Upper lobe of right lung (tissue), 1 donor: ENCODE measurements at regions not wholly inside any gene's neighbourhood (a gene's known extent, or its start where the extent isn't known, plus 50 kb on each side); places are given as distances from the start of the nearest gene placed in this dataset.

Experiments used
- ATAC-seq: fragments of 200-7000 bp; cut with Tn5 transposase; one replicate; pipeline ENCODE4 v1.9.1; 2020; ENCODE audit warnings: mild to moderate bottlenecking, moderate library complexity
- DNase-seq: peaks from one replicate; pipeline ENCODE4 v3.0.0-alpha.2; 2020
- H3K27ac ChIP-seq: fragments of 200-600 bp; one replicate; pipeline ENCODE4 v1.8.0; 2022
- H3K27me3 ChIP-seq: fragments of 200-600 bp; one replicate; pipeline ENCODE4 v1.8.0; 2022; ENCODE audit warnings: mild to moderate bottlenecking
- H3K36me3 ChIP-seq: fragments of 200-600 bp; one replicate; pipeline ENCODE4 v1.8.0; 2022
- H3K4me1 ChIP-seq: fragments of 200-600 bp; one replicate; pipeline ENCODE4 v1.8.0; 2022
- H3K4me3 ChIP-seq: fragments of 200-600 bp; one replicate; pipeline ENCODE4 v1.8.0; 2022; ENCODE audit warnings: mild to moderate bottlenecking
- H3K9me3 ChIP-seq: fragments of 200-600 bp; one replicate; pipeline ENCODE4 v1.8.0; 2022
- intact Hi-C: fragments of 100-400 bp; cut with DNase I; formaldehyde crosslinking; loops from one replicate; pipeline ENCODE4 v1.11.0; 2022
- TF ChIP-seq, protein P1 (sequence below): fragments of 200-600 bp; IDR thresholded peaks from one replicate; pipeline ENCODE4 v1.8.0; 2022; ENCODE audit warnings: antibody characterized with exemption
- donor health status: DM: no; HTN: yes; CAD: no; lungs with severe emphysema.

- Histone ChIP-seq H3K4me1 (no peaks in the 10 kb centered on the region), H3K27me3 (no peaks in the 10 kb centered on the region), H3K27ac (no peak overlapping the region), H3K9me3 (no peaks in the 10 kb centered on the region), H3K4me3 (no peak overlapping the region), H3K36me3 (no peaks in the 10 kb centered on the region)
- intact Hi-C loops, result no loop called here
- DNase-seq, result no peak
- no peak for ATAC-seq
- TF ChIP-seq, protein P1, sequence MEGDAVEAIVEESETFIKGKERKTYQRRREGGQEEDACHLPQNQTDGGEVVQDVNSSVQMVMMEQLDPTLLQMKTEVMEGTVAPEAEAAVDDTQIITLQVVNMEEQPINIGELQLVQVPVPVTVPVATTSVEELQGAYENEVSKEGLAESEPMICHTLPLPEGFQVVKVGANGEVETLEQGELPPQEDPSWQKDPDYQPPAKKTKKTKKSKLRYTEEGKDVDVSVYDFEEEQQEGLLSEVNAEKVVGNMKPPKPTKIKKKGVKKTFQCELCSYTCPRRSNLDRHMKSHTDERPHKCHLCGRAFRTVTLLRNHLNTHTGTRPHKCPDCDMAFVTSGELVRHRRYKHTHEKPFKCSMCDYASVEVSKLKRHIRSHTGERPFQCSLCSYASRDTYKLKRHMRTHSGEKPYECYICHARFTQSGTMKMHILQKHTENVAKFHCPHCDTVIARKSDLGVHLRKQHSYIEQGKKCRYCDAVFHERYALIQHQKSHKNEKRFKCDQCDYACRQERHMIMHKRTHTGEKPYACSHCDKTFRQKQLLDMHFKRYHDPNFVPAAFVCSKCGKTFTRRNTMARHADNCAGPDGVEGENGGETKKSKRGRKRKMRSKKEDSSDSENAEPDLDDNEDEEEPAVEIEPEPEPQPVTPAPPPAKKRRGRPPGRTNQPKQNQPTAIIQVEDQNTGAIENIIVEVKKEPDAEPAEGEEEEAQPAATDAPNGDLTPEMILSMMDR, result no peak
These were observed 134.2 kb downstream of the RPS29 start for GRCh38 chr14:49451938-49452337.

GRCh38 chr14:49449749-49450148 is 136.4 kb downstream of the RPS29 start:
- no peaks in the 10 kb centered on the region for H3K4me1 ChIP-seq
- DNase-seq, result no peak
- no peak overlapping the region for H3K4me3 ChIP-seq
- TF ChIP-seq, protein P1, result no peak
- no peak overlapping the region for H3K27ac ChIP-seq
- ATAC-seq, result no peak
- no peaks in the 10 kb centered on the region for H3K27me3 ChIP-seq
- no peaks in the 10 kb centered on the region for H3K36me3 ChIP-seq
- H3K9me3 ChIP-seq, result no peaks in the 10 kb centered on the region
- intact Hi-C loops, result no loop called here

DNA sequence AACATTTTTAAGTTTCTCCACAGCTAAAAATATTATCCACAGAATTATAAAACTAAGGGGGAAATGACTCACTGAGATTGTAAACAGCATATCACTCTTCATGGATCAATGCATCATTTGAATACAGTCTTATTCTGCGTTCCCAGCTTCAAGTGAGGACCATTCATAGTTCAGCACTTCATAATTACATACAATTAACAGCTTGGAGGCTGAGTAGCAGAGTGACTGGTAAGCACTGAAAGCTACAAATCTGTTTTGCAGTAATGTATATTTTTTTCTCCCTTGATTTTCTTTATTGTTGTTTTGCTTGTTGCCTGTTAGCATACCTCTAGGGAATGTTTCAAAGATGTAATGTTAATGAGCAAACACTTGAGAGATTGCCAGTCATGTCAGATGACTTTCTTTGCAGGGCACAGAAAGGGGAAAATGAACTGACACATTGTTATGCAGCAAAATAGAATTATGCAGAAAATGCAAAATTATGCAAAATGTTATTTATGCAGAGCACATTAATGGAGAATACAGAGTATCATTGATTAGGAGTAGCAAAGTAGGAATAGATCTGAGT is 138.6 kb downstream of the RPS29 start:
- intact Hi-C loops, result no loop called here
- Histone ChIP-seq H3K36me3 (no peaks in the 10 kb centered on the region), H3K9me3 (no peaks in the 10 kb centered on the region), H3K4me3 (no peak overlapping the region), H3K27ac (no peak overlapping the region), H3K4me1 (no peaks in the 10 kb centered on the region), H3K27me3 (no peaks in the 10 kb centered on the region)
- ATAC-seq (no peak), DNase-seq (no peak)
- TF ChIP-seq, protein P1, result no peak

- intact Hi-C loops, result no loop called here
- Histone ChIP-seq H3K4me1 (no peaks in the 10 kb centered on the region), H3K27ac (no peak overlapping the region), H3K9me3 (no peaks in the 10 kb centered on the region), H3K27me3 (no peaks in the 10 kb centered on the region), H3K36me3 (no peaks in the 10 kb centered on the region), H3K4me3 (no peak overlapping the region)
- no peak for ATAC-seq
- TF ChIP-seq, protein P1, result no peak
- no peak for DNase-seq
These were observed 139.4 kb downstream of the RPS29 start for GRCh38 chr14:49446801-49447200.

GRCh38 chr14:49438256-49438770 is 147.9 kb downstream of the RPS29 start:
- TF ChIP-seq, protein P1, result no peak
- no peaks in the 10 kb centered on the region for H3K27me3 ChIP-seq
- intact Hi-C loops, result no loop called here
- H3K9me3 ChIP-seq, result no peaks in the 10 kb centered on the region
- no peaks in the 10 kb centered on the region for H3K36me3 ChIP-seq
- no peaks in the 10 kb centered on the region for H3K4me1 ChIP-seq
- DNase-seq, result no peak
- H3K4me3 ChIP-seq, result no peak overlapping the region
- ATAC-seq, result no peak
- no peak overlapping the region for H3K27ac ChIP-seq

DNA sequence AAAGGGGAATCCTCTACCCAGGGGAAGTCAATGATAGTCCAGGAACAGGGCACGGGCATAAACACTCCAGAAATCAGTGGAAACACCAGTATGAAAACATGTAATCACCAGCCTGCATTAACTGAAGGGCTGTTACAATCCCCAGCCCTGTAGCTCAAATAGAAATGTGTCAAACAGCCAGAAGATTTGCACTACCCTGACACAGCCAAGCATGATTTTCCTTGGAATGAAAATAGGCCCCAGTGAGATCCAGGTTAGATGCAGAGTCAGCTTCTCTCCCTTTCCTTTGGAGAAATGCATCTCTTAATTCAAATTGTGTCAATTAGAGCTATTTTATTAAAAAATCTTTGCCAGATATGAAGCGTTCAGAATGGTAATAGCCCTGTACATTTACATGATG is 158.1 kb downstream of the RPS29 start:
- intact Hi-C loops, result no loop called here
- H3K9me3 ChIP-seq, result no peaks in the 10 kb centered on the region
- no peak overlapping the region for H3K4me3 ChIP-seq
- no peak for DNase-seq
- no peak overlapping the region for H3K27ac ChIP-seq
- TF ChIP-seq, protein P1, result no peak
- no peaks in the 10 kb centered on the region for H3K27me3 ChIP-seq
- no peak for ATAC-seq
- H3K4me1 ChIP-seq, result no peaks in the 10 kb centered on the region
- H3K36me3 ChIP-seq, result no peaks in the 10 kb centered on the region
